ENCODE measurements at regions not wholly inside any gene's neighbourhood (a gene's known extent, or its start where the extent isn't known, plus 50 kb on each side); places are given as distances from the start of the nearest gene placed in this dataset.

- 25% methylated on average over 3 of the region's 3 CpGs for WGBS (ENCODE audit: missing lambda C conversion rate)
- POLR2A ChIA-PET, result no interaction called here
- no peak for TF ChIP-seq RFX5 (IDR thresholded peaks at IDR 0.05)
- no peak for TF ChIP-seq MAX (IDR thresholded peaks at IDR 0.05)
- TF ChIP-seq SREBF2 (IDR thresholded peaks at IDR 0.05), result no peak
- no peak for TF ChIP-seq MYC (IDR thresholded peaks at IDR 0.05; ENCODE audit: borderline replicate concordance, low read length)
- no peak for TF ChIP-seq REST (IDR thresholded peaks at IDR 0.05)
- no peak for TF ChIP-seq ELK1 (IDR thresholded peaks at IDR 0.05; ENCODE audit: low read depth, low read length)
- TF ChIP-seq FOSB (CRISPR knock-in tag; IDR thresholded peaks at IDR 0.05), result no peak
- TF ChIP-seq KDM1A (IDR thresholded peaks at IDR 0.05; ENCODE audit: low read depth), result no peak
- no peak for TF ChIP-seq EHMT2 (IDR thresholded peaks at IDR 0.05; ENCODE audit: low read depth)
- TF ChIP-seq E2F6 (IDR thresholded peaks at IDR 0.05; ENCODE audit: borderline replicate concordance, low read depth), result no peak
- no peak for TF ChIP-seq CHD2 (IDR thresholded peaks at IDR 0.05; ENCODE audit: low read length, partially characterized antibody)
- no peak for TF ChIP-seq ZNF302 (CRISPR knock-in tag; IDR thresholded peaks at IDR 0.05)
- TF ChIP-seq FOXS1 (CRISPR knock-in tag; IDR thresholded peaks at IDR 0.05), result no peak
- no peak for TF ChIP-seq GATA3 (IDR thresholded peaks at IDR 0.05; ENCODE audit: borderline replicate concordance)
- TF ChIP-seq SMC3 (IDR thresholded peaks at IDR 0.05), result no peak
- TF ChIP-seq CBX8 (IDR thresholded peaks at IDR 0.05), result no peak
- no peak for TF ChIP-seq POLR2A (IDR thresholded peaks at IDR 0.05; ENCODE audit: low read length)
- no peak for TF ChIP-seq RCOR1 (IDR thresholded peaks at IDR 0.05; ENCODE audit: low read depth, low read length)
- TF ChIP-seq NR3C1 (IDR thresholded peaks at IDR 0.05), result no peak
- TF ChIP-seq ESRRA (IDR thresholded peaks at IDR 0.05; ENCODE audit: borderline replicate concordance, low read length), result no peak
- CTCF ChIA-PET, result no interaction called here
- H3K4me1 ChIP-seq, result no peaks in the 10 kb centered on the region
- FAIRE-seq, result no peak
- H3K9me3 ChIP-seq, result no peaks in the 10 kb centered on the region
- H3K4me3 ChIP-seq, result no peak overlapping the region
- DNase-seq (ENCODE audit: low read depth in 1 of 2, low spot score in 1 of 2), result no peak
- ATAC-seq, result no peak
- no peak overlapping the region for H3K4me2 ChIP-seq
- no peak overlapping the region for H3K27ac ChIP-seq
Observed at GRCh38 chr3:82178291-82178690, 416.8 kb upstream of the GBE1 start.

GRCh38 chr3:82177774-82178173 lies 416.3 kb upstream of the GBE1 start:
- H3K4me3 ChIP-seq, result no peak overlapping the region
- no peaks in the 10 kb centered on the region for H3K9me3 ChIP-seq
- ChIA-PET CTCF (no interaction called here), POLR2A (no interaction called here)
- TF ChIP-seq POLR2AphosphoS2 (conservative IDR thresholded peaks at IDR 0.05; ENCODE audit: low read length), result no peak
- TF ChIP-seq MAFK (IDR thresholded peaks at IDR 0.05; ENCODE audit: partially characterized antibody), result peak; percentile 72
- FAIRE-seq (no peak), ATAC-seq (no peak), DNase-seq (ENCODE audit: low read depth in 1 of 2, low spot score in 1 of 2) (no peak)
- no peak overlapping the region for H3K4me2 ChIP-seq
- H3K27ac ChIP-seq, result no peak overlapping the region
- H3K4me1 ChIP-seq, result no peaks in the 10 kb centered on the region

GRCh38 chr3:82165266-82165665 lies 403.8 kb upstream of the GBE1 start:
- WGBS (ENCODE audit: missing lambda C conversion rate), result 14% methylated on average over 1 of the region's 1 CpG
- ChIA-PET POLR2A (no interaction called here), CTCF (no interaction called here)
- Histone ChIP-seq H3K27ac (no peak overlapping the region), H3K9me3 (no peaks in the 10 kb centered on the region), H3K4me2 (no peak overlapping the region), H3K4me1 (no peaks in the 10 kb centered on the region), H3K4me3 (no peak overlapping the region)
- FAIRE-seq, result no peak
- DNase-seq (ENCODE audit: low read depth in 1 of 2, low spot score in 1 of 2), result no peak
- no peak for TF ChIP-seq EHF (CRISPR knock-in tag; IDR thresholded peaks at IDR 0.05)
- no peak for TF ChIP-seq HOXA7 (CRISPR knock-in tag; IDR thresholded peaks at IDR 0.05)
- ATAC-seq, result no peak
